GM18858 (cell line): ENCODE measurements at regions not wholly inside any gene's neighbourhood (a gene's known extent, or its start where the extent isn't known, plus 50 kb on each side); places are given as distances from the start of the nearest gene placed in this dataset.

ENCODE experiments used
- ATAC-seq: cut with Tn5 transposase; IDR thresholded peaks from one replicate; pipeline ENCODE4 v1.9.1; 2021; ENCODE audit not compliant: unreplicated experiment

GRCh38 chr9:71213633-71214032, 92.2 kb upstream of the TRPM3 start:
- ATAC-seq: no peak

GRCh38 chr9:71210326-71210725, 88.9 kb upstream of the TRPM3 start:
- no peak for ATAC-seq

GRCh38 chr9:71209890-71210289, 88.5 kb upstream of the TRPM3 start:
- ATAC-seq: no peak

- ATAC-seq: no peak
These were observed 81.5 kb upstream of the TRPM3 start for GRCh38 chr9:71202931-71203330.

- ATAC-seq: no peak
These were observed 70.3 kb upstream of the TRPM3 start for GRCh38 chr9:71191708-71192107.

- ATAC-seq: no peak
These were observed 61.8 kb upstream of the TRPM3 start for GRCh38 chr9:71183251-71183650.

GRCh38 chr9:71179183-71179582, 57.8 kb upstream of the TRPM3 start:
- ATAC-seq: no peak

GRCh38 chr9:71177901-71178300, 56.5 kb upstream of the TRPM3 start:
- no peak for ATAC-seq

GRCh38 chr9:71171517-71171916, 50.1 kb upstream of the TRPM3 start:
- ATAC-seq: no peak
